HEK293 (cell line): ENCODE measurements at regions not wholly inside any gene's neighbourhood (a gene's known extent, or its start where the extent isn't known, plus 50 kb on each side); places are given as distances from the start of the nearest gene placed in this dataset.

Experiments used
- KLF8 ChIP-seq: fragments of 450-650 bp; formaldehyde crosslinking; IDR thresholded peaks from 2 replicates; pipeline ENCODE4 v1.5.1; 2016; ENCODE audit warnings: missing biosample characterization, missing genetic modification characterization
- MZF1 ChIP-seq: fragments of 450-650 bp; formaldehyde crosslinking; IDR thresholded peaks from 2 replicates; pipeline ENCODE4 v1.5.1; 2017; ENCODE audit warnings: missing biosample characterization, missing genetic modification characterization, borderline replicate concordance
- SCRT1 ChIP-seq: fragments of 450-650 bp; formaldehyde crosslinking; IDR thresholded peaks from 2 replicates; pipeline ENCODE4 v1.5.1; 2016; ENCODE audit warnings: missing biosample characterization, missing genetic modification characterization, borderline replicate concordance
- TRIM28 ChIP-seq: IDR thresholded peaks from 2 replicates; pipeline ENCODE4 v1.6.1; 2011; ENCODE audit warnings: low read length, control low read depth, borderline replicate concordance
- ZBTB7A ChIP-seq: fragments of 450-650 bp; formaldehyde crosslinking; IDR thresholded peaks from 2 replicates; pipeline ENCODE4 v1.5.1; 2016; ENCODE audit warnings: low read depth, missing biosample characterization, missing genetic modification characterization
- ZFHX2 ChIP-seq: fragments of 450-650 bp; formaldehyde crosslinking; conservative IDR thresholded peaks from 2 replicates; pipeline ENCODE4 v1.5.1; 2016; ENCODE audit warnings: missing biosample characterization, missing genetic modification characterization
- ZNF133 ChIP-seq: fragments of 450-650 bp; formaldehyde crosslinking; IDR thresholded peaks from 2 replicates; pipeline ENCODE4 v1.5.1; 2016; ENCODE audit warnings: missing biosample characterization, missing genetic modification characterization
- ZNF24 ChIP-seq: fragments of 450-650 bp; formaldehyde crosslinking; IDR thresholded peaks from 2 replicates; pipeline ENCODE4 v1.5.1; 2016; ENCODE audit warnings: missing biosample characterization, missing genetic modification characterization
- ZNF274 ChIP-seq, 2 experiments: fragments of 200-500 bp in 1 of 2; fragments of 450-650 bp in 1 of 2; sonication (Bioruptor generic) in 1 of 2; formaldehyde crosslinking in 1 of 2; IDR thresholded peaks; 2 replicates each; pipeline versions ENCODE4 v1.5.1 to v1.6.1; 2014 to 2016; ENCODE audit warnings: borderline replicate concordance in 1 of 2, inconsistent platforms in 1 of 2, low read length in 1 of 2, missing biosample characterization in 1 of 2, missing genetic modification characterization in 1 of 2
- ZNF350 ChIP-seq: fragments of 450-650 bp; formaldehyde crosslinking; IDR thresholded peaks from 2 replicates; pipeline ENCODE4 v1.5.0; 2017; ENCODE audit warnings: missing biosample characterization, mild to moderate bottlenecking, missing genetic modification characterization
- TF ChIP-seq, protein P1 (sequence below): fragments of 450-650 bp; formaldehyde crosslinking; IDR thresholded peaks from 2 replicates; pipeline ENCODE4 v1.5.1; 2016; ENCODE audit warnings: missing biosample characterization, missing genetic modification characterization
- TF ChIP-seq, protein P2 (sequence below): fragments of 450-650 bp; formaldehyde crosslinking; IDR thresholded peaks from 2 replicates; pipeline ENCODE4 v1.5.1; 2017; ENCODE audit warnings: missing biosample characterization, missing genetic modification characterization
- TF ChIP-seq, protein P3 (sequence below): fragments of 450-650 bp; formaldehyde crosslinking; IDR thresholded peaks from 2 replicates; pipeline ENCODE4 v1.5.1; 2016; ENCODE audit warnings: missing biosample characterization, missing genetic modification characterization
- TF ChIP-seq, protein P4 (sequence below): fragments of 450-650 bp; formaldehyde crosslinking; IDR thresholded peaks from 2 replicates; pipeline ENCODE4 v1.5.1; 2016; ENCODE audit warnings: missing biosample characterization, missing genetic modification characterization

DNA sequence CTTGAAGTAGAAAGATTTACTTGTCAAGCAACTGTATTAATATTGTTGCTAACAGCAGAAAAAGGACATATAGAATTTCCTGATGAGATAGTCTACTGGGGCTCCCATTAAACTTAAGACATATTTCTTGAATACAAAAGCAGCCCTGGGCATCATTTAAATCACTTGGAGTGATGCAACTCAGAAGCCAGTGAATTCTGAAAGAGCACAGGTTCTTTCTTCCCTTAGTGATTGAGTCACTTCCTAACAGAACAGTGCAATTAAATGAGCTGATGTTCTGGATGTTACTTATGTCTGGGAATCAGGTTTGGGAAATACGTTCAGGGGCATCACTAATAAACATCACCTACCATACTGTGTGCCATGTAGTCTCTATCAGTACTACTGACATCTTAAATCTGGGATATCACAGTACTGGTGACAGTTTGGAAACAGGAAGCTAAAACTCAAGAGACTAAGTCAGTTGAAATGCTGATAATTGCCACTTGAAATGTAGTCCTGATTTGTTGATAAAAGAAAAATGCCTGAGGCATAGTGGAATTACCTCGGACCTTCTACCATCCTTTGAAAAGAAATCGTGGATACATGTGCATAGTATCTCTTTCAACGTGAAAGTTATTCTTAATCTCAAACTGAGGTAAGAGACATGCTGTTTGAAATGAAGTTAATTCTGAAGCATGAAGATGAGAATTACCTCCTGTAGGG lies 249.2 kb upstream of the GPRIN3 start:
- TF ChIP-seq, protein P1, sequence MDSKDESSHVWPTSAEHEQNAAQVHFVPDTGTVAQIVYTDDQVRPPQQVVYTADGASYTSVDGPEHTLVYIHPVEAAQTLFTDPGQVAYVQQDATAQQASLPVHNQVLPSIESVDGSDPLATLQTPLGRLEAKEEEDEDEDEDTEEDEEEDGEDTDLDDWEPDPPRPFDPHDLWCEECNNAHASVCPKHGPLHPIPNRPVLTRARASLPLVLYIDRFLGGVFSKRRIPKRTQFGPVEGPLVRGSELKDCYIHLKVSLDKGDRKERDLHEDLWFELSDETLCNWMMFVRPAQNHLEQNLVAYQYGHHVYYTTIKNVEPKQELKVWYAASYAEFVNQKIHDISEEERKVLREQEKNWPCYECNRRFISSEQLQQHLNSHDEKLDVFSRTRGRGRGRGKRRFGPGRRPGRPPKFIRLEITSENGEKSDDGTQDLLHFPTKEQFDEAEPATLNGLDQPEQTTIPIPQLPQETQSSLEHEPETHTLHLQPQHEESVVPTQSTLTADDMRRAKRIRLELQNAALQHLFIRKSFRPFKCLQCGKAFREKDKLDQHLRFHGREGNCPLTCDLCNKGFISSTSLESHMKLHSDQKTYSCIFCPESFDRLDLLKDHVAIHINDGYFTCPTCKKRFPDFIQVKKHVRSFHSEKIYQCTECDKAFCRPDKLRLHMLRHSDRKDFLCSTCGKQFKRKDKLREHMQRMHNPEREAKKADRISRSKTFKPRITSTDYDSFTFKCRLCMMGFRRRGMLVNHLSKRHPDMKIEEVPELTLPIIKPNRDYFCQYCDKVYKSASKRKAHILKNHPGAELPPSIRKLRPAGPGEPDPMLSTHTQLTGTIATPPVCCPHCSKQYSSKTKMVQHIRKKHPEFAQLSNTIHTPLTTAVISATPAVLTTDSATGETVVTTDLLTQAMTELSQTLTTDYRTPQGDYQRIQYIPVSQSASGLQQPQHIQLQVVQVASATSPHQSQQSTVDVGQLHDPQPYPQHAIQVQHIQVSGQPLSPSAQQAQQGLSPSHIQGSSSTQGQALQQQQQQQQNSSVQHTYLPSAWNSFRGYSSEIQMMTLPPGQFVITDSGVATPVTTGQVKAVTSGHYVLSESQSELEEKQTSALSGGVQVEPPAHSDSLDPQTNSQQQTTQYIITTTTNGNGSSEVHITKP, result no peak
- TF ChIP-seq ZNF24 (tag by site-specific recombination) (no peak), SCRT1 (tag by site-specific recombination) (no peak), MZF1 (tag by site-specific recombination) (no peak), ZNF133 (tag by site-specific recombination) (no peak), ZNF350 (tag by site-specific recombination) (no peak), TRIM28 (no peak), KLF8 (tag by site-specific recombination) (no peak), ZFHX2 (no peak), ZBTB7A (no peak), ZNF274 (IDR thresholded peaks at IDR 0.05; ENCODE audit: low read length) (no peak), ZNF274 (tag by site-specific recombination; IDR thresholded peaks at IDR 0.05; ENCODE audit: borderline replicate concordance) (no peak)
- TF ChIP-seq, protein P2, sequence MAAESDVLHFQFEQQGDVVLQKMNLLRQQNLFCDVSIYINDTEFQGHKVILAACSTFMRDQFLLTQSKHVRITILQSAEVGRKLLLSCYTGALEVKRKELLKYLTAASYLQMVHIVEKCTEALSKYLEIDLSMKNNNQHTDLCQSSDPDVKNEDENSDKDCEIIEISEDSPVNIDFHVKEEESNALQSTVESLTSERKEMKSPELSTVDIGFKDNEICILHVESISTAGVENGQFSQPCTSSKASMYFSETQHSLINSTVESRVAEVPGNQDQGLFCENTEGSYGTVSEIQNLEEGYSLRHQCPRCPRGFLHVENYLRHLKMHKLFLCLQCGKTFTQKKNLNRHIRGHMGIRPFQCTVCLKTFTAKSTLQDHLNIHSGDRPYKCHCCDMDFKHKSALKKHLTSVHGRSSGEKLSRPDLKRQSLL, result no peak
- TF ChIP-seq, protein P3, sequence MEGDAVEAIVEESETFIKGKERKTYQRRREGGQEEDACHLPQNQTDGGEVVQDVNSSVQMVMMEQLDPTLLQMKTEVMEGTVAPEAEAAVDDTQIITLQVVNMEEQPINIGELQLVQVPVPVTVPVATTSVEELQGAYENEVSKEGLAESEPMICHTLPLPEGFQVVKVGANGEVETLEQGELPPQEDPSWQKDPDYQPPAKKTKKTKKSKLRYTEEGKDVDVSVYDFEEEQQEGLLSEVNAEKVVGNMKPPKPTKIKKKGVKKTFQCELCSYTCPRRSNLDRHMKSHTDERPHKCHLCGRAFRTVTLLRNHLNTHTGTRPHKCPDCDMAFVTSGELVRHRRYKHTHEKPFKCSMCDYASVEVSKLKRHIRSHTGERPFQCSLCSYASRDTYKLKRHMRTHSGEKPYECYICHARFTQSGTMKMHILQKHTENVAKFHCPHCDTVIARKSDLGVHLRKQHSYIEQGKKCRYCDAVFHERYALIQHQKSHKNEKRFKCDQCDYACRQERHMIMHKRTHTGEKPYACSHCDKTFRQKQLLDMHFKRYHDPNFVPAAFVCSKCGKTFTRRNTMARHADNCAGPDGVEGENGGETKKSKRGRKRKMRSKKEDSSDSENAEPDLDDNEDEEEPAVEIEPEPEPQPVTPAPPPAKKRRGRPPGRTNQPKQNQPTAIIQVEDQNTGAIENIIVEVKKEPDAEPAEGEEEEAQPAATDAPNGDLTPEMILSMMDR (tag by site-specific recombination), result no peak
- TF ChIP-seq, protein P4, sequence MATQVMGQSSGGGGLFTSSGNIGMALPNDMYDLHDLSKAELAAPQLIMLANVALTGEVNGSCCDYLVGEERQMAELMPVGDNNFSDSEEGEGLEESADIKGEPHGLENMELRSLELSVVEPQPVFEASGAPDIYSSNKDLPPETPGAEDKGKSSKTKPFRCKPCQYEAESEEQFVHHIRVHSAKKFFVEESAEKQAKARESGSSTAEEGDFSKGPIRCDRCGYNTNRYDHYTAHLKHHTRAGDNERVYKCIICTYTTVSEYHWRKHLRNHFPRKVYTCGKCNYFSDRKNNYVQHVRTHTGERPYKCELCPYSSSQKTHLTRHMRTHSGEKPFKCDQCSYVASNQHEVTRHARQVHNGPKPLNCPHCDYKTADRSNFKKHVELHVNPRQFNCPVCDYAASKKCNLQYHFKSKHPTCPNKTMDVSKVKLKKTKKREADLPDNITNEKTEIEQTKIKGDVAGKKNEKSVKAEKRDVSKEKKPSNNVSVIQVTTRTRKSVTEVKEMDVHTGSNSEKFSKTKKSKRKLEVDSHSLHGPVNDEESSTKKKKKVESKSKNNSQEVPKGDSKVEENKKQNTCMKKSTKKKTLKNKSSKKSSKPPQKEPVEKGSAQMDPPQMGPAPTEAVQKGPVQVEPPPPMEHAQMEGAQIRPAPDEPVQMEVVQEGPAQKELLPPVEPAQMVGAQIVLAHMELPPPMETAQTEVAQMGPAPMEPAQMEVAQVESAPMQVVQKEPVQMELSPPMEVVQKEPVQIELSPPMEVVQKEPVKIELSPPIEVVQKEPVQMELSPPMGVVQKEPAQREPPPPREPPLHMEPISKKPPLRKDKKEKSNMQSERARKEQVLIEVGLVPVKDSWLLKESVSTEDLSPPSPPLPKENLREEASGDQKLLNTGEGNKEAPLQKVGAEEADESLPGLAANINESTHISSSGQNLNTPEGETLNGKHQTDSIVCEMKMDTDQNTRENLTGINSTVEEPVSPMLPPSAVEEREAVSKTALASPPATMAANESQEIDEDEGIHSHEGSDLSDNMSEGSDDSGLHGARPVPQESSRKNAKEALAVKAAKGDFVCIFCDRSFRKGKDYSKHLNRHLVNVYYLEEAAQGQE (tag by site-specific recombination), result no peak
